ENCODE measurements at regions not wholly inside any gene's neighbourhood (a gene's known extent, or its start where the extent isn't known, plus 50 kb on each side); places are given as distances from the start of the nearest gene placed in this dataset.

DNA sequence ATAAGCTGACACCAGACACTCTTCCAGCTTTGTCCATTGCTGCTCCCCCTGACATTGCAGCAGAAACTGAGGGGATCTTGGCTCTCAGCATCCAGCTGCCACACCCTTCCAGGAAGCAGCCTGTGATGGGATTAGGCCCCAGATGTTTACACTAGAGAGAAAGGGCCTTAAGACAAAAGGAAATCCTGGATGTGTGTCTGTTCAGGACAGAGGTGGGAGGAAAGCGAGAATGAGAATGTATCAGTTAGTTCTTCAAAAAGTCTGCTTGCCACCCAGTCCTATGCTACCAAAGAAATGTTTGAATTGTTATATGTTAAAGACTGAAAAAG lies 58.8 kb downstream of the HES1 start:
- TF ChIP-seq SUZ12 (IDR thresholded peaks at IDR 0.05; ENCODE audit: extremely low read depth, insufficient read depth, insufficient read length) (no peak), YY1 (IDR thresholded peaks at IDR 0.05; ENCODE audit: insufficient read depth, insufficient read length) (no peak)
